A549 (cell line): ENCODE measurements at regions not wholly inside any gene's neighbourhood (a gene's known extent, or its start where the extent isn't known, plus 50 kb on each side); places are given as distances from the start of the nearest gene placed in this dataset.
"Not testable (repeated sequence)": the region's sequence is repeated elsewhere in the genome, so short reads cannot be mapped to it uniquely, and the experiment has no call there.

Experiments
- ATAC-seq, 2 experiments: fragments of 200-7000 bp in 1 of 2; fragments of >200 bp in 1 of 2; cut with Nextera tagmentation in 1 of 2; cut with Tn5 transposase in 1 of 2; 3 replicates each; pipeline versions ENCODE4 v1.8.0 to v1.9.1; 2018 to 2020; ENCODE audit warnings: mild to moderate bottlenecking in 1 of 2, moderate library complexity in 1 of 2
- CTCF ChIA-PET: fragments of 300-600 bp; sonication (Branson Sonifier 250); formaldehyde crosslinking; extraction: SDS; loops from one replicate; lab custom pipeline; 2021; ENCODE audit warnings: antibody characterized with exemption, inconsistent platforms; lab: Yijun Ruan, JAX
- POLR2A ChIA-PET: fragments of 350-600 bp; formaldehyde crosslinking; extraction: SDS; loops from one replicate; lab custom pipeline; 2021; ENCODE audit warnings: antibody characterized with exemption, inconsistent platforms; lab: Yijun Ruan, JAX
- DNase-seq, 2 experiments: peaks; one replicate each; pipeline versions ENCODE4 v3.0.0 to v3.0.0-alpha.2; 2011 to 2016; ENCODE audit warnings: low read depth in 1 of 2, low spot score in 1 of 2
- FAIRE-seq: peaks from 2 replicates; lab custom pipeline; 2011; peaks lifted over from hg19 to GRCh38; lab: Jason Lieb, UNC
- H3K27ac ChIP-seq, 2 experiments: fragments of >200 bp; sonication (Bioruptor Twin); formaldehyde crosslinking; 3 replicates each; pipeline ENCODE4 v1.5.1; 2016 to 2017
- H3K4me1 ChIP-seq: fragments of >200 bp; sonication (Bioruptor Twin); formaldehyde crosslinking; 3 replicates; pipeline ENCODE4 v1.6.1; 2016
- H3K4me2 ChIP-seq: fragments of >200 bp; sonication (Bioruptor Twin); formaldehyde crosslinking; 3 replicates; pipeline ENCODE4 v1.6.1; 2016
- H3K4me3 ChIP-seq: fragments of >200 bp; sonication (Bioruptor Twin); formaldehyde crosslinking; 3 replicates; pipeline ENCODE4 v1.5.1; 2016
- H3K9me3 ChIP-seq: fragments of >200 bp; sonication (Bioruptor Twin); formaldehyde crosslinking; 3 replicates; pipeline ENCODE4 v1.6.1; 2016
- BHLHE40 ChIP-seq: IDR thresholded peaks from 2 replicates; pipeline ENCODE4 v1.6.1; 2012; ENCODE audit warnings: low read depth, low read length, inconsistent platforms
- CBX8 ChIP-seq: fragments of 200-600 bp; sonication (generic); IDR thresholded peaks from 2 replicates; pipeline ENCODE4 v1.6.1; 2016
- CHD4 ChIP-seq: fragments of 200-600 bp; sonication (generic); IDR thresholded peaks from 2 replicates; pipeline ENCODE4 v1.6.1; 2016; ENCODE audit warnings: antibody characterized with exemption, mild to moderate bottlenecking, borderline replicate concordance
- FOSL2 ChIP-seq, 2 experiments: fragments of 450-650 bp in 1 of 2; fragments of >200 bp in 1 of 2; sonication (Bioruptor Twin) in 1 of 2; formaldehyde crosslinking; IDR thresholded peaks; 2 replicates each; pipeline versions ENCODE4 v1.5.0 to v1.6.1; 2016 to 2020; ENCODE audit warnings: mild to moderate bottlenecking in 1 of 2, moderate library complexity in 1 of 2
- GATA3 ChIP-seq: IDR thresholded peaks from 2 replicates; pipeline ENCODE4 v1.6.1; 2012; ENCODE audit warnings: borderline replicate concordance
- JUNB ChIP-seq: fragments of >200 bp; sonication (Bioruptor Twin); formaldehyde crosslinking; IDR thresholded peaks from 2 replicates; pipeline ENCODE4 v1.6.1; 2016
- KDM1A ChIP-seq: fragments of 200-600 bp; sonication (generic); IDR thresholded peaks from 2 replicates; pipeline ENCODE4 v1.6.1; 2016; ENCODE audit warnings: low read depth, mild to moderate bottlenecking
- NR3C1 ChIP-seq: fragments of >200 bp; sonication (Bioruptor Twin); formaldehyde crosslinking; IDR thresholded peaks from 3 replicates; pipeline ENCODE4 v1.6.1; 2017
- RARB ChIP-seq: fragments of 250-450 bp; sonication (Bioruptor Pico); IDR thresholded peaks from 2 replicates; pipeline ENCODE4 v1.8.0; 2021; ENCODE audit warnings: mild to moderate bottlenecking, moderate library complexity
- SMC3 ChIP-seq: fragments of >200 bp; sonication (Bioruptor Twin); formaldehyde crosslinking; IDR thresholded peaks from 3 replicates; pipeline ENCODE4 v1.6.1; 2018; ENCODE audit warnings: inconsistent platforms
- SREBF2 ChIP-seq: fragments of 450-650 bp; IDR thresholded peaks from 2 replicates; pipeline ENCODE4 v1.6.1; 2014; ENCODE audit warnings: mild to moderate bottlenecking, moderate library complexity
- TP53 ChIP-seq: fragments of 250-450 bp; sonication (Bioruptor Pico); IDR thresholded peaks from 2 replicates; pipeline ENCODE4 v1.5.0; 2021; ENCODE audit warnings: mild to moderate bottlenecking, moderate library complexity
- ZC3H11A ChIP-seq: fragments of 450-650 bp; IDR thresholded peaks from 2 replicates; pipeline ENCODE4 v1.6.1; 2014; ENCODE audit warnings: antibody characterized with exemption, mild to moderate bottlenecking
- ZFP36 ChIP-seq: fragments of 450-650 bp; IDR thresholded peaks from 2 replicates; pipeline ENCODE4 v1.6.1; 2014; ENCODE audit warnings: borderline replicate concordance; ENCODE audit not compliant: partially characterized antibody
- WGBS: methylation state at CpG from one replicate; pipeline ENCODE4 v1.1.6; 2017; ENCODE audit errors: missing lambda C conversion rate; 5-methylcytosine and 5-hydroxymethylcytosine counted together
- TF ChIP-seq, protein P1 (sequence below): fragments of 200-600 bp; sonication (generic); IDR thresholded peaks from 2 replicates; pipeline ENCODE4 v1.6.1; 2016; ENCODE audit warnings: antibody characterized with exemption, mild to moderate bottlenecking, moderate library complexity
- TF ChIP-seq, protein P2 (sequence below): fragments of >200 bp; sonication (Bioruptor Twin); formaldehyde crosslinking; IDR thresholded peaks from 2 replicates; pipeline ENCODE4 v1.6.1; 2016
- TF ChIP-seq, protein P3 (sequence below): fragments of 250-450 bp; sonication (Bioruptor Pico); IDR thresholded peaks from 2 replicates; pipeline ENCODE4 v1.5.0; 2021; ENCODE audit warnings: mild to moderate bottlenecking, moderate library complexity, borderline replicate concordance
- TF ChIP-seq, protein P4 (sequence below): fragments of >200 bp; sonication (Bioruptor Twin); formaldehyde crosslinking; IDR thresholded peaks from 3 replicates; pipeline ENCODE4 v1.5.1; 2016
- TF ChIP-seq, protein P5 (sequence below): fragments of 150-350 bp; IDR thresholded peaks from 2 replicates; pipeline ENCODE4 v1.6.1; 2014; ENCODE audit warnings: low read depth, mild to moderate bottlenecking, low read length
- TF ChIP-seq, protein P6 (sequence below): fragments of 250-450 bp; sonication (Bioruptor Pico); IDR thresholded peaks from 2 replicates; pipeline ENCODE4 v1.5.0; 2020; ENCODE audit warnings: low read depth, mild to moderate bottlenecking, moderate library complexity

DNA sequence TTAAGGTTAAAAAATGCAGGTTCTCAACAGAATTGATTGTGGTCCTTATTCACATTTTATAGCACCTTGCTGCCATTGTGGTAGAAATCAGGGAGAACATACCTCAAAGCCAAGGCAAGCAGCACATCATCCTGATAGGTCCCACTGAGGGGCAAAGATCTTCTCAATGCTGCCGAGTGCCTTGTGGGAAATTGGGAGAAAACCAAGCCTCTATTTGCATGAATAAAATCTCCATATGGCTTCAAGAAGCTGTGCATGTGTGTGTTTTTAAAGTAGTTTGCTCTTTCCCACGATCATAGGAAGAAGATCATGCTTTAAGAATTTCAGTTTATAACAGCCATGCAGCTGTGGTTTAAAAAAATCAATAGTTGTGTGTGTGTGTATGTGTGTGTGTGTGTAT is 216.9 kb upstream of the FBXL7 start:
- 0% methylated on average over 2 of the region's 2 CpGs for WGBS
- FAIRE-seq: no peak
- H3K4me1 ChIP-seq: no peaks in the 10 kb centered on the region
- ATAC-seq: no peak
- ChIA-PET CTCF (no interaction called here), POLR2A (no interaction called here)
- H3K4me2 ChIP-seq: no peak overlapping the region
- H3K27ac ChIP-seq: no peak overlapping the region
- H3K9me3 ChIP-seq: no peaks in the 10 kb centered on the region
- no peak for DNase-seq
- TF ChIP-seq KDM1A (no peak), SMC3 (no peak), NR3C1 (no peak), TP53 (CRISPR knock-in tag) (no peak), SREBF2 (no peak), JUNB (no peak), CBX8 (no peak)
- TF ChIP-seq, protein P1, sequence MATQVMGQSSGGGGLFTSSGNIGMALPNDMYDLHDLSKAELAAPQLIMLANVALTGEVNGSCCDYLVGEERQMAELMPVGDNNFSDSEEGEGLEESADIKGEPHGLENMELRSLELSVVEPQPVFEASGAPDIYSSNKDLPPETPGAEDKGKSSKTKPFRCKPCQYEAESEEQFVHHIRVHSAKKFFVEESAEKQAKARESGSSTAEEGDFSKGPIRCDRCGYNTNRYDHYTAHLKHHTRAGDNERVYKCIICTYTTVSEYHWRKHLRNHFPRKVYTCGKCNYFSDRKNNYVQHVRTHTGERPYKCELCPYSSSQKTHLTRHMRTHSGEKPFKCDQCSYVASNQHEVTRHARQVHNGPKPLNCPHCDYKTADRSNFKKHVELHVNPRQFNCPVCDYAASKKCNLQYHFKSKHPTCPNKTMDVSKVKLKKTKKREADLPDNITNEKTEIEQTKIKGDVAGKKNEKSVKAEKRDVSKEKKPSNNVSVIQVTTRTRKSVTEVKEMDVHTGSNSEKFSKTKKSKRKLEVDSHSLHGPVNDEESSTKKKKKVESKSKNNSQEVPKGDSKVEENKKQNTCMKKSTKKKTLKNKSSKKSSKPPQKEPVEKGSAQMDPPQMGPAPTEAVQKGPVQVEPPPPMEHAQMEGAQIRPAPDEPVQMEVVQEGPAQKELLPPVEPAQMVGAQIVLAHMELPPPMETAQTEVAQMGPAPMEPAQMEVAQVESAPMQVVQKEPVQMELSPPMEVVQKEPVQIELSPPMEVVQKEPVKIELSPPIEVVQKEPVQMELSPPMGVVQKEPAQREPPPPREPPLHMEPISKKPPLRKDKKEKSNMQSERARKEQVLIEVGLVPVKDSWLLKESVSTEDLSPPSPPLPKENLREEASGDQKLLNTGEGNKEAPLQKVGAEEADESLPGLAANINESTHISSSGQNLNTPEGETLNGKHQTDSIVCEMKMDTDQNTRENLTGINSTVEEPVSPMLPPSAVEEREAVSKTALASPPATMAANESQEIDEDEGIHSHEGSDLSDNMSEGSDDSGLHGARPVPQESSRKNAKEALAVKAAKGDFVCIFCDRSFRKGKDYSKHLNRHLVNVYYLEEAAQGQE: no peak
- TF ChIP-seq, protein P2, sequence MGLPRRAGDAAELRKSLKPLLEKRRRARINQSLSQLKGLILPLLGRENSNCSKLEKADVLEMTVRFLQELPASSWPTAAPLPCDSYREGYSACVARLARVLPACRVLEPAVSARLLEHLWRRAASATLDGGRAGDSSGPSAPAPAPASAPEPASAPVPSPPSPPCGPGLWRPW: no peak
- TF ChIP-seq, protein P3, sequence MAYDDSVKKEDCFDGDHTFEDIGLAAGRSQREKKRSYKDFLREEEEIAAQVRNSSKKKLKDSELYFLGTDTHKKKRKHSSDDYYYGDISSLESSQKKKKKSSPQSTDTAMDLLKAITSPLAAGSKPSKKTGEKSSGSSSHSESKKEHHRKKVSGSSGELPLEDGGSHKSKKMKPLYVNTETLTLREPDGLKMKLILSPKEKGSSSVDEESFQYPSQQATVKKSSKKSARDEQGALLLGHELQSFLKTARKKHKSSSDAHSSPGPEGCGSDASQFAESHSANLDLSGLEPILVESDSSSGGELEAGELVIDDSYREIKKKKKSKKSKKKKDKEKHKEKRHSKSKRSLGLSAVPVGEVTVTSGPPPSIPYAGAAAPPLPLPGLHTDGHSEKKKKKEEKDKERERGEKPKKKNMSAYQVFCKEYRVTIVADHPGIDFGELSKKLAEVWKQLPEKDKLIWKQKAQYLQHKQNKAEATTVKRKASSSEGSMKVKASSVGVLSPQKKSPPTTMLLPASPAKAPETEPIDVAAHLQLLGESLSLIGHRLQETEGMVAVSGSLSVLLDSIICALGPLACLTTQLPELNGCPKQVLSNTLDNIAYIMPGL (CRISPR knock-in tag): no peak
- no peak overlapping the region for H3K4me3 ChIP-seq

DNA sequence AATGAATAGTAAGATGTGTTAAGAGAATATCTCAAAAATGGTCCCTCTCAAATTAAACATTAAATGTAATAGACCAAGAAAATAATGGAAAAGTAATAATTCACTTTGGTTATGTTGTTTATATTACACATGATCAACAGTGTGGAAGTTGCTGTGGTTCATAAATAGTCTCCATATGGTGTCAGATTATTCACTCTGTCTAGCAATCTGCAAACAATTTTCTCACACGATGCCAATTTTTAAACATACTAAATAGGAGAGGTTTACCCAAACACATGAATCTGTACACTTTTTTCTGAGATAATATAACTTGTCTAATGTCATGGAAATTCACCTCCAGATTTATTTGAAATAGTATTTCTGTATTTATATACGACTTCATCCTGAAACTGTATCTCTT is 217.4 kb upstream of the FBXL7 start:
- Histone ChIP-seq H3K4me2 (no peak overlapping the region), H3K4me1 (no peaks in the 10 kb centered on the region), H3K4me3 (no peak overlapping the region), H3K27ac (no peak overlapping the region), H3K9me3 (no peaks in the 10 kb centered on the region)
- DNase-seq (no peak), ATAC-seq (no peak), FAIRE-seq (no peak)
- 0% methylated on average over 2 of the region's 2 CpGs for WGBS
- no peak for TF ChIP-seq RARB (CRISPR knock-in tag)
- TF ChIP-seq, protein P4, sequence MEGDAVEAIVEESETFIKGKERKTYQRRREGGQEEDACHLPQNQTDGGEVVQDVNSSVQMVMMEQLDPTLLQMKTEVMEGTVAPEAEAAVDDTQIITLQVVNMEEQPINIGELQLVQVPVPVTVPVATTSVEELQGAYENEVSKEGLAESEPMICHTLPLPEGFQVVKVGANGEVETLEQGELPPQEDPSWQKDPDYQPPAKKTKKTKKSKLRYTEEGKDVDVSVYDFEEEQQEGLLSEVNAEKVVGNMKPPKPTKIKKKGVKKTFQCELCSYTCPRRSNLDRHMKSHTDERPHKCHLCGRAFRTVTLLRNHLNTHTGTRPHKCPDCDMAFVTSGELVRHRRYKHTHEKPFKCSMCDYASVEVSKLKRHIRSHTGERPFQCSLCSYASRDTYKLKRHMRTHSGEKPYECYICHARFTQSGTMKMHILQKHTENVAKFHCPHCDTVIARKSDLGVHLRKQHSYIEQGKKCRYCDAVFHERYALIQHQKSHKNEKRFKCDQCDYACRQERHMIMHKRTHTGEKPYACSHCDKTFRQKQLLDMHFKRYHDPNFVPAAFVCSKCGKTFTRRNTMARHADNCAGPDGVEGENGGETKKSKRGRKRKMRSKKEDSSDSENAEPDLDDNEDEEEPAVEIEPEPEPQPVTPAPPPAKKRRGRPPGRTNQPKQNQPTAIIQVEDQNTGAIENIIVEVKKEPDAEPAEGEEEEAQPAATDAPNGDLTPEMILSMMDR: no peak
- TF ChIP-seq, protein P2: no peak
- TF ChIP-seq ZC3H11A: no peak
- TF ChIP-seq FOSL2 (IDR thresholded peaks at IDR 0.05): no peak
- TF ChIP-seq FOSL2 (CRISPR knock-in tag; IDR thresholded peaks at IDR 0.05): no peak
- TF ChIP-seq BHLHE40: no peak
- no peak for TF ChIP-seq GATA3
- TF ChIP-seq, protein P5, sequence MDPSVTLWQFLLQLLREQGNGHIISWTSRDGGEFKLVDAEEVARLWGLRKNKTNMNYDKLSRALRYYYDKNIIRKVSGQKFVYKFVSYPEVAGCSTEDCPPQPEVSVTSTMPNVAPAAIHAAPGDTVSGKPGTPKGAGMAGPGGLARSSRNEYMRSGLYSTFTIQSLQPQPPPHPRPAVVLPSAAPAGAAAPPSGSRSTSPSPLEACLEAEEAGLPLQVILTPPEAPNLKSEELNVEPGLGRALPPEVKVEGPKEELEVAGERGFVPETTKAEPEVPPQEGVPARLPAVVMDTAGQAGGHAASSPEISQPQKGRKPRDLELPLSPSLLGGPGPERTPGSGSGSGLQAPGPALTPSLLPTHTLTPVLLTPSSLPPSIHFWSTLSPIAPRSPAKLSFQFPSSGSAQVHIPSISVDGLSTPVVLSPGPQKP: no peak
- TF ChIP-seq ZFP36: no peak
- TF ChIP-seq, protein P6, sequence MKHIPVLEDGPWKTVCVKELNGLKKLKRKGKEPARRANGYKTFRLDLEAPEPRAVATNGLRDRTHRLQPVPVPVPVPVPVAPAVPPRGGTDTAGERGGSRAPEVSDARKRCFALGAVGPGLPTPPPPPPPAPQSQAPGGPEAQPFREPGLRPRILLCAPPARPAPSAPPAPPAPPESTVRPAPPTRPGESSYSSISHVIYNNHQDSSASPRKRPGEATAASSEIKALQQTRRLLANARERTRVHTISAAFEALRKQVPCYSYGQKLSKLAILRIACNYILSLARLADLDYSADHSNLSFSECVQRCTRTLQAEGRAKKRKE (CRISPR knock-in tag): no peak
- no peak for TF ChIP-seq CHD4
- ChIA-PET CTCF (no interaction called here), POLR2A (no interaction called here)

DNA sequence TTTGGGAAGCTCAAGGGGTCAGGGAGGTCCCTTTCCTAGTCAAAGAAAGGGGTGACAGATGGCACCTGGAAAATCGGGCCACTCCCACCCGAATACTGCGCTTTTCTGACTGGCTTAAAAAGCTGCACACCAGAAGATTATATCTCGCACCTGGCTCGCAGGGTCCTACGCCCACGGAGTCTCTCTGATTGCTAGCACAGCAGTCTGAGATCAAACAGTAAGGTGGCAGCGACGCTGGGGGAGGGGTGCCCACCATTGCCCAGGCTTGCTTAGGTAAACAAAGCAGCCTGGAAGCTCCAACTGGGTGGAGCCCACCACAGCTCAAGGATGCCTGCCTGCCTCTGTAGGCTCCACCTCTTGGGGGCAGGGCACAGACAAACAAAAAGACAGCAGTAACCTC is 228.4 kb upstream of the FBXL7 start:
- FAIRE-seq, H3K4me3 ChIP-seq, H3K4me2 ChIP-seq, POLR2A ChIA-PET, H3K27ac ChIP-seq, ATAC-seq, DNase-seq, H3K9me3 ChIP-seq, CTCF ChIA-PET, H3K4me1 ChIP-seq: not testable (repeated sequence)
- WGBS: 16% methylated on average over 9 of the region's 9 CpGs
